NCI-H2029 (cell line): ENCODE measurements at regions not wholly inside any gene's neighbourhood (a gene's known extent, or its start where the extent isn't known, plus 50 kb on each side); places are given as distances from the start of the nearest gene placed in this dataset.

Source experiments
- DNase-seq: peaks from one replicate; lab custom pipeline; 2025; lab: John Stamatoyannopoulos, UW

DNA sequence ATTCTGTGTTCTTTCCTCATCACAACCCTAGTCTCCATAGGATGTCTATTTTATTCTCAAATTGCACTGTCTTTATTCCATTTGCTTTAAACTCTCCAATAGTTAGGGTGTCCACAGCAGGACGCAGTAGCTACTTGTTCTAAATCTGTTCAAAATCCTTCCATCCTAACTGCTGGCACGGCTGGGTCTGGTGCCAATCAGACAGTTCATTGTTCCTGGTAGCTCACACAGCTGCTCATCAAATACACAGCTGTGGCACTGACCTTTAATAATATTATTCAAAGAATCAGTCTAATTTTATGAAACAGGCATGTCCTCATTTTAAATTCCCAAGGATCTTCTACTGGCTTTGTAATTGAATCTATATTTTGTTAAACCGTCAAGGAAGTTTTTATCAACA, 59.7 kb upstream of the TMEFF2 start:
- no peak for DNase-seq

DNA sequence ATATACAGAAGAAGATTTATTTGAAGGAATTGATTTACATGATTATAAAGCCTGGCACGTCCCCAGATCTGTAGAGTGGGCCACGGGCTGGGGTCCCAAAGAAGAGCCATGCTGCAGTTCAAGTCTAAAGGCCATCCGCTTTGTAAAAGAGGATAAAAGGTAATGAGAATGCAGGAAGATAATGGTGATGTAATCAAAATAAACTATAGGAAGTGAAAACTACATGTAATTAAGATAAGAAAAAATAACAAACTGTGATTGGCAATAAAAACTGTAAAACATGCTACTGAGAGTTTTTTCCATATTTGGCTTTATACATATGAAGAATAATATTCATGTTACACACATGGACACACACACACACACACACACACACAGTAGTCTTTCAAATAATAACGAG, 59.0 kb upstream of the TMEFF2 start:
- DNase-seq, result no peak

DNA sequence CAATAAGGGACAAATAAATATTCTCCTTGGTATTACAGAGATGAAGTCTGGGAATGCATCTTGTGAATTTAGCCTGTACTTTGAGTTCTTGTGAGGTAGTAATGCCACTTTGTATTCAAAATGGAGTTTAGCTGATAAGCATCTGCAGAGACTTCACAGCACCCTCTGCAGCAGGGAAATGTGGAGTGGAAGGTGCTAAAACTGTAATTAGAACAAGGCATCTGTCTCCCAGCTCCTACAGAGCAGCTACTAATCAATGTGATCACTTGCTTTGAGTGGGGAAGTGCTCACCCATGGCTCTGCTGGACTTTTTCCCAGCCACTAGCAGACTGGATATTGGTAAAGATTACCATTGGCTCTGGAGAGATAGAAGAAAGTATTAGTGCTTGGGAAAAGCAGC, 56.2 kb upstream of the TMEFF2 start:
- DNase-seq, result no peak

DNA sequence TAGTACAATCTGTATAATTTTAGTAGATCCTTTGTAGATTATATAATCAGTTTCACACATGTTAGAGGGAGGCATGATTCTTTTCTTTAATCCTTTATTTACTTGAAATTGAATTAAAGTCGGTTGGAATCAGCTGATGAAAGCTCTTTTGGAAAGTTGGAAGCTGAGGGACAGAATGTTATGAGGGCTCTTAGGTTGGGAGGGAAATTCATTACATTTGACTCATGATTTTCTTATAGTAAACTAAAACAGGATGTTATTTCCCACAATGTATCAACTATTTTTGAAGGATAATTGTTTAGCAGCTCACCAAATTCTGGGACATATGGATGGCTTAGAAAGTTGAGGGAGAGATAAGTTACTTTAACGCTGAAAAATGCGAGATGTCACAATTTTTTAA, 52.7 kb upstream of the TMEFF2 start:
- DNase-seq, result no peak

DNA sequence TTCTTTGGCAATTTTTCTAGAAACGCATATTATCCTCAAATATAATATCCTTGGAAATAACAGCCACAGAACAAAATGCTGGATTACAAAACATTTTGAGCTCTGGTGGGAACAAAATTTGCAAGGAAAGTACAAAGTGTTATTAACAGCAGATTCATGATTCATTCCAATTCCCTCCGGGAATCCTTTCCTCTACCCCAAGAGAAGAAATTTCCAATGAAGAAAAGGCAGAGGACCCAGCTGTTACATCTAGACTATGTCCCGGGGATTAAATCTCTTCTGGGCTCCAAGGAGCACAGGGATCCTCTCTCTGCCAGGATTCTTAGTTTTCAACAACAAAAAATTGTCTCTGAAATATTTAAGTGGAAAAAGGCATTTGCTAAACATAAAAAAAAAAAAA, 51.6 kb upstream of the TMEFF2 start:
- no peak for DNase-seq

DNA sequence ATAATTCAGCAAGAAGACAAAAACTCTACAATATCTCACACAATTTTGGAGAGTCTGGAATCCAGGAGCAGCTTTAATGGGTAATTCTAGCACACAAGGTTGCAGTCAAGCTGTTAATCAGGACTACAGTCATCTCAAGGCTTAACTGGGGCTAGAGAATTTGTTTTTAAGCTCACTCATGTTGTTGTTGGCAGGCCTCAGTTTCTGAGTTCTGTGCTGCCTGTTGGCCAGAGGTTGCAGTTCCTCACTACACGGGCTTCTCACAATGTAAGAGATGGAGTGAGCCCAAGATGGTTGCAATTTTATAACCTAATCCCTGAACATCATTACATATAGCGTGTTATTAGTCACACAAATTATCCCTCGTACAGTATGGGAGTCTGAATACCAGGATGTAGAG, 50.6 kb upstream of the TMEFF2 start:
- no peak for DNase-seq
